Stimulated activated CD4-positive, alpha-beta T cell treated with anti-CD3 and anti-CD28 coated beads, Interleukin-12 subunit alpha, Interleukin-12 subunit beta, amount 100 ng/mL, for 48 hours (primary cell): ENCODE measurements at regions not wholly inside any gene's neighbourhood (a gene's known extent, or its start where the extent isn't known, plus 50 kb on each side); places are given as distances from the start of the nearest gene placed in this dataset.
A peak's percentile ranks its signal among the peaks of the same experiment; 100 is the strongest.

ENCODE experiments used
- DNase-seq, 3 donors: peaks; one replicate each; pipeline ENCODE4 v3.0.0-alpha.2; 2020; ENCODE audit warnings: low read depth in 2 of 3, low spot score in 1 of 3

DNA sequence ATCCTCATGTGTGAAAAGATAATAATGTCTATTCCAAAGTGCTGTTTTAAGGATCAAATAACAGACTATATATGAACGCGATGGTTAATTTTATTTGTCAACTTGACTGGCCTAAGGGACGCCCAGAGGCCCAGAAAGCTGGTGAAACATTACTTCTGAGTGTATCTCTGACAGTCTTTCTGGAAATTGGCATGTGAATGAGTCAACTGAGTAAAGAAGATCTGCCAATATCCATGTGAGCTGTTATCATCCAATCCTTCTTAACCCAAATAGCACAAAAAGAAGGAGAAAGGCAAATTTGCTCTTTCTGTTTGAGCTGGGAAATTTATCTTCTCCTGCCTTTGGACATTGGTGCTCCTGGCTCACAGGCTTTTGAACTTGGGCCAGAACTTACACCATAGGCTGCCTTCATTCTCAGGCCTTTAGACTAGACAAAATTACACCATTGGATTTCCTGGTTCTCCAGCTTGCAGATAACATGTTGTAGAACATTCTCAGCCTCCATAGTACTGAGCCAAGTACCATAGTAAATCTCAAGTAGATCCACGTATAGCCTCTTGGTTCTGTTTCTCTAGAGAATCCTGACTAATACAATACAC is 114.7 kb upstream of the DOCK10 start:
- DNase-seq: no peak

DNA sequence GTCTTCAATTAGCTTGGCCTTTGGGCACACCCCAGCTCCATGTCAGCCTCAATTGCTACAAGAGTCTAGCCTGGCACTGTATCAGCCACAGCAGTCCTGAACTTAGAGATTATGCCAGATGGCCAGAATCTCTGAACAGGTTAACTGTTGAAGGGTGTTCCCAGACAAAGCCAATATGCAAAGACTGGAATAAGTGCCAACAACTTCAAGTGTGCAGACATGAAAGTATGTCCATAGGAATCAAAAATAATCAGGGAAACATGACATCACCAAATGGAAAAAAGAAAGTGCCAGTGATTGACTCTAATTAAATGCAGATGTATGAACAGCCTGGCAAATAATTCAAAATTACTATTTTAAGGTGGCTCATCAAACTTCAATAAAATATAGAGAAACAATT is 98.5 kb upstream of the DOCK10 start:
- no peak for DNase-seq

DNA sequence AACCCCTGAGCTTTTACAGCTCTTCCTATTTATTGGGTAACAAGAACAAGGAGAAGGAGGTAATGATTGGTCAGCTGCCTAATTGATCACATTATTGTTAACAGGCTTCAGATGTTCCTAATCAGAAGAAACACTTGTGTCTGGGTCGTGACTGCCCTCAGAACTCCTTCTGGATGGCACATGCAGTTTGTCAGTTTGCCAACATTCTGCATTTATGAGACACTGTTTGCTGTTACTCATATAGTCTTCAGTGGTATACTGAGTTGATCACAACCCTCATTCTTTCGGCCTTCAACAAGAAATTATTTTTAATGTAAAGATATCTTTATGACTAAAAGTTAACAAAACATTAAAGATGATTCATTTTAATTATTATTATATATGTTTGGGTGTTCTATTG is 95.7 kb upstream of the DOCK10 start:
- no peak for DNase-seq

DNA sequence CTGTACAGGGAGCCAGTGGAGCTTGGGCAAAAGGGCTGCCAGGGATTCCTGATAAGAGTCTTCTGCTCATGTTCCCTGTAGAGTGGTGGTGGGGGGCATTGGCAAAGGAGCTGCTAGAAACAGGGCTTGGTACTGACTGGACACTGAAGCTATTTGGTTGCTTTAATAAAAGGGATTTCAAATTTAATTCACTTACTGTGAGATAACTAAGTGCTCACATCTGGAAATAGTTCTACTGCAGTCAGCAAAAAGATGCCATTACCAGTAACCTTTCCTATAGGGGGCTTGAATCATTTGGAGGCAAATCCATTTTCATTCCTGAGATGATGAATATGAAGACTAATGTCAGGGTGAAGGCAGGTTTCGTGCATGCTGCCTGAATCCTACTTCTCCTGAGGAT is 94.3 kb upstream of the DOCK10 start:
- DNase-seq: no peak

DNA sequence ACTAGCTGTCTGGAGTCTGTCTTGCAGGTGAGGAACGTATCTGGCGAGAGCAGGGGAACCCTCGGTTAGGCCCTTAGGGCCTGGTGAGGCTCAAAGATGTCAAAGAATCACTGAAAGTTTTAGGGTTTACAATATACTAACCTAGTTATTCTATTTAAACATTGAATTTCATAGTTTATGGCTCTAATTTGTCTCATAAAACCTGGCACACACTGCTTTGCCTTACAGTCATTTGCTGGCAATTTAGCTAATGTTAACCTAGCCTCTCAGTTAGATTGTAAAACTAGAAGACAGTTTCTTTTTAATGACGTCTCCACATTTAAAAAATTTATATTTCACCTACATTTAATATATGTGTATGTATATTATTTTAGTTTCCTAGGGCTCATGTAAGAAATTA is 89.6 kb upstream of the DOCK10 start:
- no peak for DNase-seq

DNA sequence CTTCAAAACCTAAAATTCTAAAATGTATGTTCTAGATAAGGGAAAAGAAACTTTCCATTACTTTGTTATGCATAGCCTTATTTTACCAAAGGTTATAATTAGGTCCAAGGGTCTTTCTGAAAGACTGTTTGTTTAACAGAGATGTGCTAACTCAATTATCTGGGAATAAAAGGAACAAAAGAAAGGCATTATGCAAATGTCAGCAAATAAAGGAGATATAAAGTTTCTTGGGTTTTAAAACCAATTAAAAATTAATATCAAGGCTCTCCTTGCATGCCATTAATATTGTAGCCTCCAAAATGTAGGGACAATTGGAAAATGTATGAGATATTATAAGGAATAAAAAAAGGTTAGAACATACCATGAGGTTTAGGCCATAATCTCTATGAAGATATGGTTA is 87.8 kb upstream of the DOCK10 start:
- no peak for DNase-seq

DNA sequence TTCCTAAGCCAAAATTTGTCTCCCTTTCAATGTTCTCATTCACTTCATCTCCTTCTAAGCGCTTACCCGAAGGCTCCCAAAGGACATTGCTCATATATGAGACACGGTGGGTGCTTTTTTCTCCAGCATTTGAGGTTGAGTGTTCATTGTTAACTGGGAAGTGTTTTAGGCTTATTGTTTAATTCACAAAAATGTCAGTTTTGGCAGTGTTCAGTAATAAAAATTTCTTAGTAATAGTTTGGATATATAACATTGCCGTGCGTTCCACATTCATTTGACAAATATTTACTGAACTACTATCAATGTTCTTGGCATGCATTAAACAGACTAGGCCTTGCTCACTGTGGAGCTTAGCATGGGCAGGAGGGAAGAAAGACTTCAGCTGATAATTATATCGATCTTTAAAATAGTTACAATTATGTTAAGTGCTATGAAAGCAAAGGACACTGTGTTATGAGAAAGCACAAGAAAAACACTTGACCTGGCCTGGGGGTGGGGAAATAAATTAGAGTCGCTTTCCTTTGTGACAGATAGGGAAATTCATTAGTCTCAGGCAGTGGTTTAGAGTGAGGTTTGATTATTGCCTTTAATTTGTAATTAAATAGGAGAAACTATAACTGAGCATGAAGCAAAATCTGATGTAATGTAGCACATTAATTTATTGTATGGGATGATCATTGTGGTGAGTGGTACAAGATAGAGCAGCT is 82.2 kb upstream of the DOCK10 start:
- DNase-seq: no peak

DNA sequence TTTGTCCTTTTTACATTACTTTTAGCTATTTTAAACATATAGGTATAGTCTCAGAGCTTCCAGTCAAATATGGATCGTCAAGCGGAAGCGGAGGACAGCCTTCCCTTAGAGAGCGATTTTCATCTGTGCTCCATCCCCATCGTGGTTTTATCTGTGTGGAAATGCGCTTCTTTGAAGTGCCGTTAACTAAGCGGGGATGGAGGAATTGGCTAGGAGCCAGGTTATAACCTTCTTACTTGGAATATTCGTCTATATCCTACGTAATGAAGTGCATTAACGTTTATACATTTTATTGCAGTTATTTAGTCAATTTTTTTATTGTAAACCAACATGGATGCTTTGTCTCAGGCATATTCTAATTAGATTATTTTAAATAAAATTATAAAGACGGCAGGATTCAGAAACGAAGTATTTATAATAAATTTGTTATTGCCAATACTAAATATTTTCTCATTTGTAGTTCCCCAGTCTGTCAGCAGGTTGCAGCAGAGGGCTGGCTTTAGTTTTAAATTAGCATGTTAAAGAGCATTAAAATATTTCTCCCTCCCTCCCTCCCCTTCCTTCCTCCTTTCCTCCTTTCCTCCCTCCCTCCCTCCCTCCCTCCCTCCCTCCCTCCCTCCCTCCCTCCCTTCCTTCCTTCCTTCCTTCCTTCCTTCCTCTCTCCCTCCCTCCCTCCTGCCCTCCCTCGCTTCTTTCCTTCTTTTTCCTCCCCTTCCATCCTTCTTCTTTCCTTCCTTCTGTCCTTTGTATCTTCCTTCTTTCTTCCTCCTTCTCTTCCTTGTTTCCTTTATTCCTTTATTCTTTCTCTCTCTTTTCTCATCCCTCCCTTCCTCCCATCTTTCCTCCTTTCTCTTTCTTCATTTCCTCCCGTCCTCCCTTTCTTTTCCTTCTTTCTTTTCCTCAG is 80.6 kb upstream of the DOCK10 start:
- DNase-seq: peak in 2 of 3 donors; percentile 5 to 52

DNA sequence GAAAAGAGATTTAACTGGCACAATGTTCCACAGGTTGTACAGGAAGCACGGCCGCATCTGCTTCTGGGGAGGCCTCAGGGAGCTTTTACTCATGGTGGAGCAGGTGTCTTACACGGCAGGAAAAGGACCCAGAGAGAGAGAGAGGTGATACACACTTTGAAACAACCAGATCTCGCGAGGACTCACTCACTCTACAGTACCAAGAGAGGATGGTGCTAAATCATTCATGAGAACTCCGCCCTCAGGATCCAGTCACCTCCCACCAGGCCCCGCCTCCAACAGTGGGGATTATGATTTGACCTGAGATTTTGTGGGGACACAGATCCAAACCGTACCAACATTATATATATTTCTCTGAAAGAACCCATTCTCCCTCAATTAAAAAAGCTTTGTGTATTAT is 79.7 kb upstream of the DOCK10 start:
- no peak for DNase-seq

DNA sequence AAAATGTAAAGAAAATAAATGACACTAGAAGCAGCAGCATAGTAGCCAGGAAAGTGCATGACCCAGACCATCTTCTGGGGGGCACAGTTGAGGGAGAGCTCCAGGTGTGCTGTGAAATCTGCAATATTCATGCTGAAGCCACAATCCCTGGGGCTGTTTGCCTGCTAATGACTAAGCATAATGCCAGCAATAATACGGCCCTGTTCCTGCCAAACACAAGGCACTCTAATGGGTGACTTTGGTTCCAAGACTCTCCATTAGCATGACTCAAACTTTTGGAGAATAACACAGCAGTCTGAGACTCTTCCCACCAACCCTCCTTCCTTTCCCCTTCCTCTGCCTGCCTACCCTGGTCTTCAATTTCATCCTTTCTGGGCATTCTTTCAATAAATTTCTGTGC is 77.9 kb upstream of the DOCK10 start:
- DNase-seq: no peak

DNA sequence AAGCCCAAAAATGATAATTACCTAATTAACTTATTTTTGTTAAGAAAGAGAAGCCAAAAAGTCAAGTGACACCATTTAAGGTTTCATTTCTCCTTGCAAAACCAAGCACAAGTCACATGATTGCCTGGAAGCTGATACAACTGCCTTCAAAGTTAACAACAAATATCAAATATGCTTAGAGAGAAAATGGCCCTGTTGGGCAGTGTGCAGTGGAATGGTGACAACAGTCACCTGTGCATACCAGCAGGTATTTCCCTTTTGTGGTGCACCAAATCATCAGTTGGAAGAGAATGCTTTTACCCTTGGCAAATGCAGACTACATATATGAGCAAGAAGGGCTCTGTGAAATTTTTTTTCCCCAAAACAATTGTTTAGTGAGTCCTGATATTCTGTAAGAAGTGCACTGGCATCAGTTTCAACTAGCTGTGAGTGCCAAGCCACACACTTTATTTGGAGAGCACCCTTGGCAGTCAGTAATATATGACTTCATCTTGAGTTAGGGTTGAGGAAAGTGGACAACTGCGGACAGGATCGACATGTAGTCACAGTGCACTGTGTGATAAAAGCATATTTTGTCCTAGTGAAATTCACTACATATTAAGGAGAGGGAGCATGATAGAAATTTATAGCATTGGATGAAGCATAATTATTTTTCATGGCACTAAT is 74.9 kb upstream of the DOCK10 start:
- no peak for DNase-seq

DNA sequence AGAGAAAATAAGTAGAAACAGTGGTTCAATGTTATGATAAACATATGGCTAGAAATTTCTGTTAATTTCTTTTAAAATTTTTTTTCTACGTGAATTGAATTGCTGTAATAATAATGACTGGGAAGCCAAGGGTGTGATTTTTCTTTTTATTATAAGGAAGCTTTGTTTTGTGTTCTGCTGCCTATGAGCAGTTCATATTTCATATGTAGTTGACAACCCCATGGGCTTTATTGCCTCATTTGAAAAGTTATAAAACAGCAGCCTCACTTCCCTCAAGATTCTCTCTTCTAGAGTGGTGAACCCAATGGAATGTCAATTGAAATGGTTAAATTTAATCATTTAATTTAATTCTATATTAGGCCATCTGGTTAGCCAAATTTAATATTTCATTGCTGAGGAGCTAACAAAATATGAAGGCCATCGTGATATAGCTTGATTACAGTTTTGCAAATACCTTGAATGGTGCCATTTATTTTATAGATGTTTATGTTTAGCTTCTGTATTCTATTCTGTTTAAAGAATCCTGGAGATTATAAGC is 72.6 kb upstream of the DOCK10 start:
- no peak for DNase-seq

DNA sequence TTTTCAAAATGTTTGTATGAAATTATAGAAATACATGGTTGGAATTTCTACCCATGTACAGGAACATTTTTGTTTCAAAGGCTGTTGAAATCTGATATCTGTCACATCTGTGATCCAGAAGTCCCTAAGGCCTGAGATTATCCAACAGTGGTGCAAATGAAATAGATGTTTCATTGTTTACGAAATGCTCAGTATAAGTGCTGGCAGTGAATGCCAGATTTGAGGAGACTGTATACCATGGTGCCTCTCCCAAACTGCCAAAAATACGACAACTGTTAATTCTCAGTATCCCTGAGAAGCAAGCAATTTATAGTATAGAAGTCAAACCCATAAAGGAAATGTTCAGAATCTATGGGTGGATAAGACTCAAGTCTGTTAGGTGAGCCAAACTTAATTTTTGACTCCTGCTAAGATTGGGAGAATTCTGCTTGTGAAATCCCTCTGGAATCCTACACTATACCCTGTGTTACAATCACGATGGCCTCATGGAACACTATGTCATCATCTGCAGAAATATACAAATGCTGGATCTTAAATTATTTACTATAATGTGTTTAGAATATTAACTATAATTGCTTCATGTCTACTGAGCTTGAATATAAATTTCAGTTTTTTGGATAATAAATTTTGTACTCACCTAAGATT is 71.2 kb upstream of the DOCK10 start:
- no peak for DNase-seq

DNA sequence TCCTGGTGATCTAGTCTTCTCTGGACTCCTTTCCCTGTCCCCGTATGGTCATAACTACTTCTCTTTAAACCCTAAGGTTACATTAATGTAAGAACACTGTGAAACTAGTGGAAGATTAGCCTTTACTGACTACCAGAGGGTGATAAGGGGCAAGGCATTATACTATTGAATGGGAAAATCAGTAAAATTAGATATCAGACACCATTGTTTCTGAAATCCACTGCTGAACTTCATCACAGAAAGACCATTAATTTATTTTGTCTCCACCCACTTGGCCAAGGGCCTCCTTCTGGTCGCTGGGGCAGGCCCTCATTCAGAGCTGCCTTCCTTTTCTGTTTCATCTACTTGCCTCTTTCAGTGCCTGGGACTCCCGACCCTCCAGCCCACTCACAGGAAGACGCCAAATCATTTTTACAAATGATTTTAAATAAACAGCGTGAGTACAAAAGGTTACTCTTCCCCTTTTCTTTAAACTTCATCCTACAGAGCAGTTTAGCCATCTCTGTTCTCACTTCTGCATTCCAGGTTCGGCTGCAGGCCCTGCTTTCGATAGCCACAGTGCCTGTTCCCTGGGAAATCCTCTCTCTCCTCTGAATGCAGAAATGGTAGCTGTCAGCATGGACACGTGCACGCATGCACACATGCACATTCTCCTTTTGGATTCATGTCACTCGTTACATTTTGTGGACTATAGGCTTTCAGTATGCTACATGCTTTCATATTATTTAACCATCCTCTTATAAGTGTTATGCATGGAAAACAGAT is 70.3 kb upstream of the DOCK10 start:
- no peak for DNase-seq

DNA sequence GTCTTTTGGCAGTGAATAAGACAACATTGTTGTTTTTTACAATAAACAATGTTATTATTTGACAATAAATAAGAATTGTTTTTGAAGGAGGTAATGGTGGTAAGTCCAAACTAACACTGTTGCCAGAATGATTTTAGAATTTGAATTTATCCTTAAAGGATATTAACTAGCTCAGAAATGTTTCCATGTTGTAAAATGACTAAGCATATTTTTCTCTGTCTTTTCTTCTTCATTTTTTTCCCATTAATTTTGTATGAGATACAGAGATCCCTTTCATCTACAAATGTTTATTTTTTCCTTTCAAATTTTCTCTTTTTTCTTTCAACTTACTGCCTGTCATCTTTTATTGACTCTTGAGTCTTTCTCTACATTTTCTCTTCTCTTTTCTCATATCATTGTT is 66.5 kb upstream of the DOCK10 start:
- DNase-seq: no peak

DNA sequence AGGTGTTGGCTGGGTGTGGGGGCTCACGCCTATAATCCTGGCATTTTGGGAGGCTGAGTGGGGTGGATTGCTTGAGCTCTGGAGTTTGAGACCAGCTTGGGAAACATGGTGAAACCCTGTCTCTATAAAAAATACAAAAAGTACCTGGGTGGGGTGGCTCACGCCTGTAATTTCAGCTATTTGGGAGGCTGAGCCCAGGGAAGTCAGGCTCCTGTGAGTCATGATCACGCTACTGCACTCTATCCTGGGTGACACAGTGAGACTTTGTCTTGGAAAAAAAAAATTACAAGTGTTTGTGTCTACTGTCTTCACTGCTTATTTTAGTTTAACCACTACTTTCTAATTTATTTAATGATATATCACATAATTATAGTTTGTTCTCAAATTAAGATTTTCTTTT is 62.7 kb upstream of the DOCK10 start:
- no peak for DNase-seq

DNA sequence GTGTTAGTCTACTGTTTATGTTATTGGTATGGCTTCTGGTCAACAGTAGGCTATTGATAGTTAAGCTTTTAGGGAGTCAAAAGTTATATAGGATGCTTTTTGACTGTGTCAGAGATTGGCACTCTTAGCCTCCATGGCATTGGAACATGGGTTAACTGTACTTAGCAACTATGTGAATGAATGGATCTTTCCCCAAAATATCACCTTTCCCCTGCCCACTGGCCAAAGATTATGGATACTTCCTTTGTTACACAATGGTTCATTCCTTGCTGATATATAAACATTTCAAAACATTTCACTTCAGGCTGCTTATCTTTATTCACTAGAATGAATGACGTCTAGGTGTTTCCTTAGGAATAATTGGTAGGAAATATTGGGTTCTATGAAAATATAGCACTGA is 62.1 kb upstream of the DOCK10 start:
- no peak for DNase-seq

DNA sequence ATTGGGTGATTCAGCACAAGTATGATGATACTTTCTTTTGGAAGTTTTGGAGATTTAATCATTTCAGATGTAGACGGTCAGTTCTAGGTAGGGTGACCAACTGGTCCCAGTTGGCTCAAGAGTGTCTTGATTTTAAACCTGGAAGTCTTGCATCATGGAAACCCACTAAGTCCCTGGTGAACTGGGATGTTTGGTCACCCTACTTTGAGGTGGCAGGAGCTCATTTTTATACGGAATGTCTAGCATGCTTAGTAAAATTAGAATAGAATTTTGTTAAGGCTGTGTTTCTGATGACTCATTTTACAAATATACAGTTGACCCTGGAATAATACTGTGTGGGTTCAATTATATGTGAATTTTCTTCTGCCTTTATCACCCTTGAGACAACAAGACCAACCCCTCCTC is 61.5 kb upstream of the DOCK10 start:
- DNase-seq: no peak

DNA sequence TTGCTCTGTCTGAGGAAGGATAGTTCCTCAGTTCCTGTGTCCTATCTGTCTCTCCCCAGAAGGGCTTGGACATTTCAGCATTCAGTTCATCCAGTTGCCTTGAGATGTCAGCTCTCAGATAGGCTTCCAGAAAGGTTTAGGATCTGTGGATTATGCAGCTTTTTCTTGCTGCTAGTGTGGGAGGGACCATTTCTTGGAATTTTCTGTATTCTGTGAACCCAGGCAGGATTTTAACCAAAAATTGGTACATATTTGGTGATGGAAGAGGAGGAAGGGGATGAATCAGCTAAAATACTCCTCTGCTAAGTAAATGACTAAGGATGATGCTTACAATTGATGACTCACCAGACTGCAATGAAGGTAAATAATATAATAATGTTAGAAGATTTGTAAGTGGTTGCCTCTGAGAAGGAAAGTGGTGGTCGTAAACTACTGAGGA is 58.6 kb upstream of the DOCK10 start:
- no peak for DNase-seq

DNA sequence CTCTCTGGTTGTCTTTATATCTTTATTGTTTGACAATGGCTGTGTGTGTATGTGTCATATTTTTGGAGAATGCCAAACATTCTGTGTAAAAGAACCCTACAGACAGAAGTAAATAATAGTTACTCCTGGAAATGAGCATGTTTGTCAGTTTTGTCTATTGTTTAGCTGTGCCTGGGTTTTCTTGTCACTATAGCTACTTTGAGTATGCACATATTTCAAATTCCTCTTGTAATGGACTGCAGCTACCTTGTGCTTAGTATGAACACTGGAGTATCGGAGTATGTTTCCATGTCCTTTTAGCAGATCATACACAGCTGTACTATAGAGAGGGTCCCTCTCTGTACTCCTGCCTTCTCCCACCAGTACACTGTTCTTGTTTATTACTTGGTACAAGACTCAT is 58.0 kb upstream of the DOCK10 start:
- no peak for DNase-seq
